Umbilical cord (tissue), 1 donor: ENCODE measurements at regions not wholly inside any gene's neighbourhood (a gene's known extent, or its start where the extent isn't known, plus 50 kb on each side); places are given as distances from the start of the nearest gene placed in this dataset.

Experiments used
- DNase-seq: peaks from one replicate; pipeline ENCODE4 v3.0.0-alpha.2; 2015; ENCODE audit warnings: low spot score

DNA sequence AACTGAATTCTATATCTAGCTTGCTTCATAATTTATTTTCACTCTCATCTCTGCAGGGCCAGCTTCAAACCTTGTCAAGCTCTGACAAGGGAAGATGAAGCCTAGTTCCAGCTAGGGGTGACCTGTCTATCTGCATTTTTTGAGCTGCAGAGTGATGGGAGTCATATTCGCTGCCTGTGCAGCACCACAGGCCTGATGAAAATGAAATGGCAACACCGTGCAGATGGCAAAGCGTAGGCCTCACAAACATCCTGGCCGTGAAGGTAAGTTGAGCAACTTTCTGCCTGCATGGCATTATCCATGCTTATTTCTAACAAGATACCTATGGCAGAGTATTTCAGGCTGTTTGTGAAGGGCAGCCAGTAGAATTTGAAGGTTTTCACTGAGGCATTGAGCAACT is 86.4 kb upstream of the C1QTNF9B start:
- no peak for DNase-seq

DNA sequence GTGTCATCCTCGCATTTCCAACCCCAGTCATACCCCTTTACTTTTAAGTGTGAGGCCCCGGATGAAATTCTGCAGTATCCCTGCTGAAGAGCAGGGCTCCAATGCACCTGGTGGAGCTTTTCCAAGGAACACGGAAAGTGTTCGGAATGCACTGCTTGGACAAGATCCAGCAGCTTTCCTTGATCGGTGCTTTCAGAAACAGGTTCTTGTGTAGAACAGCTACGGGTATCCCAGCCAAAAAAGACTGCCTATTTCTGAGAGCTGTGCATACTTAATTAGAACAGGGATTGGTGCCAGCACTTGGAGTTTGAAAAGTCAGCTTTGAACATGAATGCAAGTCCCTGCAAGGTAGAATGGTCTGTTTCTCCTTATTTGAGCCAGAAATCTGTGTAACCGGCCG is 87.2 kb upstream of the C1QTNF9B start:
- DNase-seq: no peak

DNA sequence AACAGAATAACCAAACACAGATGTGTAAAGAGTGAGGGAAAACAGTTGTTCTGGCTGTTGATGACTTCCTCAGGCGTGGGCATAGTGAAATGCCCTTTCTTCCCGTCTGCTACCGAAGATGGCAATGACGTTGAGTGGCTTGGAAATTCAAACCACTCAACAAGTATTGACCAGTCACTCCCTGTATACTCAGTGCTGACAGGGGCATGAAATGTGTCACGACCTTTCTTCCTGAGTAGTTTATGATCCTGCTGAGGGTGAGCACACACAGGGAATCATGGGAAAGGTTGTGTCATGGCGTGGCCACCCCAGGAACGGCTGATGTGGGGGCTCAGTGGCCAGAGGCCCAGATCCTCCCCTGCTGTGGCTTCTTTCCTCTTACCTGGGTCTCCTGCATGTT is 87.8 kb upstream of the C1QTNF9B start:
- DNase-seq: no peak

DNA sequence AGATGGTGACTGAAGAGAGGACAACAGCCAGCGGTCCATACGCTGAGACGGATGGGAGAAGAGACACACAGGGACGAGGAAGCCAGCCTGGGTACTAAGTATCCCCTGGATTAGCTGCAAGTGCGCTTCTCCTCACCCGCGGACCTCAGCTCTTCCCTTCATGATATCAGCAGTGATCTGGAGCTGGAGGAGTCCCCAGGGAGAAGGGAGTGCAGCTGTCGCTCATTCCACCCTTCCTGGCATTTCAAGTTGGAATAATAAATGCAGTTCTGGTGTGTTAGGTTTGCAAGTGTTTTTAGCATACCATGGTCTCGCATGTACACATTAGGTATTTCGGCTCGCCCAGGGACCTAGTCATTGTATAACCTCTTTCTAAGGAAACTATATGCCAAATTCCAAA is 88.5 kb upstream of the C1QTNF9B start:
- DNase-seq: no peak

DNA sequence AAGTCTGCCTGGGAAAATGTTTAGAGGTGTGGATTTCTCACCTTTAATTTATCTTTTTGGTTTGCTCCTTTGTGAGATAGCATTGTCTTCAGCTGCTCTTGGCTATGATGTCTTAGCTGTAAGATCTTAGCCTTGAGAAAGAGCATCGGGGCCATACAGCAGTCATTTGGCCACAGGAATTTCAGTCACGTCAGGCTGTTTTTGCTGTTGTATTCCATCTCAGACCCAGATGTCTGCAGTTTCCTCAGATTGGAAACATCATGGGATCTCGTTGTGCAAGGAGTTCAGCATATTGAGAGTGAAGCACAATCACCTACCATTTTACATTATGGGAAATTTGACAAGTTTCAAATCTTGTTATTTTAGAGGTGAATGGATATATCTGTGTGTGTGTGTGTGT is 89.3 kb upstream of the C1QTNF9B start:
- peak; percentile 17 for DNase-seq

DNA sequence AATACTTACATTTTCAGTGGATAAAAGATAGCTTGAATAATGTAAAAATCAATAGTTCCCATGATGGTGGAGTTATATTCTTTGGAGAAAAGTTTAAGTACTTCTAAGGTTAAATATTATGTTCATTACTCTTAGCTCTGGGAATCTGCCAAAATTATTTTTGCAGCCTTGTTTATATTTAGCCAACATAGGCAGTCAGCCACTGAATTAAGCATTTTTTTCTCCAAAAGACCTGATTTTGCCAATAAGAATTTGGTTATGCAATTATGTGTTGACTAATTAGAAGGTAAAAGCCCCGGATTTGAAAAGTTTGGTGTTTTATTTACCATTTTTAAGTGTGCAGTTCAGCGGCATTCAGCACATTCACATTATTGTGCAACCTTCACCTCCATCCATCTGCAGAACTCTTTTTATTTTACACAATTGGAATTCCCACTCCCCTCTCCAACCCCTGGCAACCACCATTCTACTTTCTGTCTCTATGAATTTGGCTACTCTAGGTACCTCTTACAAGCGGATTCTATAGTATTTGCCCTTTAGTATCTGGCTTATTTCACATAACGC is 90.1 kb upstream of the C1QTNF9B start:
- DNase-seq: peak; percentile 29

DNA sequence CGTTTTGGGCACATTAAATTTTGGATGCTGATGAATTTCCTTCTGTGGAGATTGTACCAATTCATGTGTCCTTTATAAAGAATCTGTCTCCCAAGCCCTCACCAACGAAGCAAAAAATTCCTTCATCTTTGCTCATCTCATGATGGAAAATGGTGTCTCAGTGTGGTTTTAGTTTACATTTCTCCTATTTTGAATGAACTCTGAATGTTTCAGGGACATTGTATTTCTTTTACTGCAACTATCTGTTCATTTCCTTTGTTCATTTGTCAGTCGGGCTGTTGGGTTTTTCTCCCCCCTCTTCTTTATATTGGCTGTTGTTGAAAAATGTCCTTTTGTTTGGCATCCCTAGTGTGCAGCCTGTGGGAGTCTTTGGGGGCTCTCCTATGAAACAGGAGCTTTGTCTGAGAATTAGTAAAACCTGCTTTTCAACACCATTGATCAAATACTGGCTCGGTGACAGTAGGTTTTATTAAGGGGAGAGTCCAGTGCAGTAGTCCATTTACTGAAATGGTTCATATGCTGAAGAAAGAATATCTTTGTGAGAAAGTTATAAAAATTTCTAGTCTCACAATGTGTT is 91.3 kb upstream of the C1QTNF9B start:
- DNase-seq: no peak

DNA sequence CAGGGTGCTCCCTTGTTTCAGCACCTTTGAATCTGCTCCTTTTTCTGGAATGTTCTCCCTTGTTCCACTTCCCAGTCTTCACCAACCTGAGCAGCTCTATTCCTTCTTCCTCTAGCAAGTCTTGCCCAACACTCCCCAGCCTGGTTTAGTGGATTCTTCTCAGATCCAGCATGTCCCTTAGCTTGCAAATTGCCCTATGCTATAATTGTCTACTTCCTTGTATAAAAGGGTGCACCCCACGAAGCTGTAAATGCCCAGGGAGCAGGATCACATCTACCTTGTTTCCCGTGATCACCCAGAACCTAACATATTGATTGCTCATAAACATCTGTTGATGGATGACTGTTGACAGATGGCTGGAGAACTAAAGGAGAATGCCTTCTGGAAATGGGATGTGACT is 93.2 kb upstream of the C1QTNF9B start:
- no peak for DNase-seq

DNA sequence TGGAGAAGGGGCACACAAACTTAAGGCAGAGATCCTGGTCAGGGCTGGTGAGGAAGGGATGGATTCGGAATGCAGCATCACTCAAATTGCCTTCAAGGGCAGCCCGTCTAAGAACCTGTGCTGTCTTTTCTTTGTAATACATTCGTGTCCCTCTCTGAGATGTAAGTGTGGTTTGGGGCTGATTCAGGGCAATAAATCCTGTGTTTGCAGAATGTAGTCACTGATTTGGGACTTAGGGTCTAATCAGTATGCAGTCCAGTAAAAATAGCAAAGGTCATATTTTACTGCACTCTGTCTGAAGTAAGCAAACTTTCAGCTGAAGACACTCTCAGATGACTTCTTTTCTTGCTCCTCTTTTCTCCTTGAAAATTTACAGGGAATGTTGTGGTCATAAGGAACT is 93.8 kb upstream of the C1QTNF9B start:
- no peak for DNase-seq

DNA sequence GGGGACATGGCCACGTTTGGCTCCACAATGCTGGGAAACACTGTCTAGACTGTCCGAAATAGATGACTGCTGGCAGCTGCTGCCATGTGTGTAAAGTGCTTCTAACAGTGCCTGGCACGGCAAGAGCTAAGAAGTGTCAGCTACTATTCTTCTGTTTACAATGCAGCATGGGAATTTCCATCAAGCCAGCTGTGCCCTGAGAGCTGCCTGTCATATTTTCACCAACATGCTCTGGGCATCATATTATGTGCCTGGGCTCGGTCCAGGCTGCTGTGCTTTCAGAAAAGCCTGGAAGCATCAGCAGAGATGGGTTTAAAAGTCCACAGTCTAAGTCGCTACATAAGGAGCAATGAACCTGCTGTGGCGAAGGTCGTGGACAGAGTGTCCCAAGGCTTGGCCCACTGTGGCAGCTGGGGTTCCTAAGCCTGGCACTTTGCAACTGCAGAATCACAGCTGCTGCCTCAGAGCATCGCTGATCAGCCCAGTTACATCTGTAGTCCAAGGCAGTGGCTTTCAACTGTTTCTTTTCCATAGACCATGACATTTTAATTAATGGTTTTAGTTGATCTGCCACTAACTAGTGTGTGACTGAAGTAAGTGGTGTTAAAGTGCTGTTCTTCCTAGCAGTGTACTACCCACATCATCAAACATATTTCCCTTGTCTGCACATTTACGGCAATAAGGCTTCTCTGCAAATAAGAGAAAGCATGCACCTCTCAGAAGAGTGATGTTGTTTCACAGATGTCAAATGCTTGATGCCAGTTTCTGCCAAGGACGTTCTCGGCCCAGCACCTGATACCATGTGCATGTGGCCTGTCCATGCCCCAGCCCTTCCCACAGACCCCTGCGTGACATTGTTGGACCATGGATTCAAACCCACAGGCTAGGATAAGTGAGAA is 95.7 kb upstream of the C1QTNF9B start:
- DNase-seq: no peak

DNA sequence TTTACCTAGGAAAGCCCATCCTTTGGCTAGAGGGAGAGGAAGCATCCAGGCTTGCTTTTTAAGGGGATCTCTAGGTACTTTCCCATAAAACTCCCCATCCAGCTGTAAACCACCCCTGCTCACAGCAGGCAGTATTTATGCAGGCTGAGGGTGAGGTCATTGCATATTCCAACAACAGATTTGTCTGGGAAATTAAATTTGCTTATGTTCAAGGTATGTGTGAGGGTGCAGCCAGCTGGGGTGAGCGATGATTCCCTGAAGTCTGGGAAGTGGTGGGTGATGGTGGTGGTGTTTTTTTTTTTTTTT is 96.3 kb upstream of the C1QTNF9B start:
- no peak for DNase-seq

DNA sequence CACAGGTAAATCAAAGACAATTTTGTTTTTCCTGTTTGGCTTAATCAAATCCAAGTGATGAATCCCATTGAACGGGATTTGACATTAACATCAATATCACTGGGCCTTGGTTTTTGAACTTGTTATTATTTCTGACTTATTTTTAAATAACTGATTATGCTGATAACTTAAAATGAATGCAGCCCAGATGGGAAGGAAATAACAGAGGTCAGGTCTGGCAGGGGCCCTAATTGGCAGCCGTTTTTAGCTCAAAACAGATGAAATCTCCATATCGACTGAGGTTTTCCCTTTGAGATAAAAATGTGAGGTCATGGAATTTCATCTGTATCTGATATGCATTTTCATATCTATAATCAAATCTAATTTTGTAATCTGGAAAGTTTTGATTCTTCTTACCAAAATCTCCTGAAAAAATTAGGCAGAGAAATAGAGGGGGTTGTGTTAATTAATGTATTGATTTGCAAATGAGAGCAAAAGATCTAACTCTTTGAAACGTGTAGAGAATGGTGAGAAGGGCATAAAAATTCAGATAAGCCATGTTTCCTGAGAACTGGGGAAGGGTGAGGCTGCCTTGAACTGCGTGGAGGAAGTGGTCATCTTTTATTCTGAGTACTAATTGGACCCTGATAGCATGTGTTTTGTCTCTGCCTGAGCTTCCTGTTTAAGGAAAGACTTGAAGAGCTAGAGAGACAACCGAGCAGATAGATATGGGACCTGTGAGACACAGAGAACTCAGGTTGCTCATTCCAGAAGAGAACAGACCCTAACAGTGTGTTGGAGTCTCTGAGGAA is 98.2 kb upstream of the C1QTNF9B start:
- no peak for DNase-seq

DNA sequence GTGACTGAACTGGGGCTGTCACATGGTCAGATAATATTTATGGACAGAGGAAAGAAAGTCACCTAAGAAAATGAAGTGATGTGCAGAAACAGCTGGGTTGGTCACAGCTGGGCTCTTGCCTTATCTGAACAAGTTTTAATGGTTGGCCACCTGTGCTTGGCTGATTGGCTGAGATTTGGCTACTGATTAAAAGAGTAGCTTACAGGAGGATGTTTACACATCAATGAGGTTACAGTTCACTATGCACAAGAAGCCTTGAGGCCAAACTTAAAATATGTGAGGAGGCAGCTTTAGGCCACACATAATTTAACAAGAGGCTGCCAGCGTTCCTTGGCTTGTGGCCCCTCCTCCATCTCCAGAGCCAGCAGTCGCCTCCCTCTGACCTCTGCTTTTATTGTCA is 99.2 kb upstream of the C1QTNF9B start:
- DNase-seq: no peak

DNA sequence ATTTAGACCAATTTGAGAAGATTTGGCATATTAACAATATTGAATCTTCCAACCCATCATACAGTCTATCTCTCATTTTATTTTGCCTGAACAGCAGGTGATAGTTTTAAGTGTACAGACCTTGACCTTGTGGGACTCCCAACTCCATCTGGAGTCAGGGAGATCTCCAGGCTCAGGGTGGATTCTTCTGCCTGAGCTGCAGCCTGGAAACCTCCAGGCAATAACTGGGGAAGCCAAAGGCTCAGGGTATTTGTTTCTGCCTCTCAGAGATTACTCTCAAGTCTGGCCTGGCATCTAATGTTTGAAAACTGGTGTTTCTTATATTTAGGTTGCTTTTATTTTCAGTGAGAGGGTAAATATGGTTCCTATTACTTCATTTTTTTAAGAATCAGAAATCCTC is 102.1 kb upstream of the C1QTNF9B start:
- peak; percentile 60 for DNase-seq

DNA sequence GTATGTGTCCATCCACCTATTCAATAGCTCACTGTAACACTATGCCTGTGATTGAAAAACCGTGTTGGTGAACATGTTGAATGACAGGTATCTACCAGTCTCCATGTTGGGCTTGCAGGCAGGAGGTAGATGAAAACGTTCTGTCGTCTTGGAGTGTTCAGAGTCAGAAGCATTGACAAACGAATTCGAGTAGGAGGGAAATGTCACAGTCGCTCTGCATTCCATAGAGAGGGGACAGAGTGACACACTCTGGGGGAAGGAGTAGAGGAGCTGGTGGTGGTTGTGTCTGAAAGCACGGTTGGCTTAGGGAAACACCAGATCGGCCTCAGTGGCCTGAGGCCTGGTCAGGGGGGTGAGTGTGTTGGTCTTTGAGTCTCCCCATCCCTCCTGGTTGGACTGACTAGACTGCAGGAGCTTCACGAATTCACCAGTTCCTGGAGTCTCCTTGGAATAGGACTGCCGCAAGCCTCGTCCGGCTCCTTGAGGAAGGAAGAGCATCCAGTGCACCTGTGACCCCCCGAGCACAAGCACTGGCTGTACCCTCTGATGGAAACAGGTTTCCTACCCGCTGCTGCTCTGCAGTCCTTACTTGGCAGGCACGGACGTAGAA is 105.0 kb upstream of the C1QTNF9B start:
- no peak for DNase-seq

DNA sequence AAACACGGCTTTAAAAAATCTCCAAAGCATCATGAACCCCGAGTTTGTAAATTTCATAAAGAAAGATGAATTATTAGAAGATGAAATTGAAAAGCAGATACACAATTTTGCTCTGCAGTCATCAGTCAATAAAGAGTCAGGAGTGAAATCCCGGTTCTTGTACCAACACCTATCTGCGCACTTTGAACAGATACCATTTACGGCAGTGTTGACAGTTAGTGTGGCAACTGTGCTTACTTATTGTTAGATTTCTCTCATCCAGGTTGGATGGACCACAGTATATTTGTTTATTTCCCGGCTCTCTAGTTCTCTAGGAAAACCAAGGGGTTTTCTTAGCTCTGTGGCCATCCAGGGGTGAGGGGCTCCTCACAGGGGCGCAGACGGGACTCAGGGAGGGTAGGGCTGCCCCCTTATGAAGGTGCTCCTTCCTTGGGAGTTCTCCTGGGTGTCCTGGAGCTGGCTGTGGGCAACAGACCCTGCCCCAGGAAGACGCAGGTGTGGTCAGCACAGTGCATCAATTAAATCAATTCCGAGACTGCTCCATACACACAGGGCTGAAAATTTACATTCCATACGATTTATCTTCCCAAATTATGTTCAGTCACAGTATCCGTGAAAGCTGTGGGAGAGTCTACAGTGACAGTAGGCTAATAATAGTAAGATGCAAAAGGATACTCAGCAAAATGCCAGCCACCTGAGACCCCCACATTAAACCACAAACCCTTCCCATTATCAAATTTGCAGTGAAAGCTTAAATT is 107.0 kb upstream of the C1QTNF9B start:
- no peak for DNase-seq

DNA sequence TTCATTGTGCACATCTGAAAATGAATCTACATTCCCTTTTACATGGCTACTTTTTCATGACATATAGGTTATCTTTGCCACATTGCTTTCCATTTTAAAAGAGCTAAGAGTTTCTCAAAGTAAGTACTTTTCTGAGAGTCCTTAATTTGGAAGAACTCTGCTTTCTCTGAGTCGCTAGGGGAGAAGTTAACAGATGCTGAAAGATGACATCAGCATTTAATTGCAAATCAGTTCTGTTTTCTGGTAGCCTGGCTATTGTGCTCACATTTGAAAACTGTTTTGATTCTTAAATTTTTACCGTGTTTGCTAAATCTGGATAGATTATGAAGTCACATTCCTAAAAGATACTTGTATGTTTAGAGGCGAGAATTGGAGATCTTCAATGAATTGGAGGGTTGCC is 107.7 kb upstream of the C1QTNF9B start:
- DNase-seq: no peak

DNA sequence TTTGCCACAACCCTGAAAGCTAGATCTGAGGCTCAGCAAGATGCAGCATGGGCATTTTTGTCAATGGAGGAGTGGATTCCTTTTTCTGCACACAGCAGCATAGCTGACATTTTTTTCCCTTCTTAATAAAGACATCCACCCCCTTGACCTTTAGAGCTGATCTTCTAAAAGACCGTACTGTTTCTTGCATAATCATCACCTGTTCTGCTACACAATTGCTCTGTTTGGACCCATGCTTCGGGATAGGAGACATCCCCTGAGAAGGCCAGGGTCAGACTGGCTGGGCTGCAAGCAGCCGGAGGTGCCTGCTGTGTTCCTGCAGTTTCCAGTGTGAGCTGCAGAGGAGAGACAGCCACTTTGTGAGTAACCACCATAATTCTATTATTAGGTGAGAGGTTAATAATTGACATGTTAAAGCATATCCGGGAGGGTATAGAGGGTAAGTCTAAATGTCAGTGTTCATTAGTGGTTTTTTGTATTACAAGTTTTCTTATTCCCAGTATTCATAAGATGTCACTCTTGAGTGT is 108.5 kb upstream of the C1QTNF9B start:
- DNase-seq: peak; percentile 25

DNA sequence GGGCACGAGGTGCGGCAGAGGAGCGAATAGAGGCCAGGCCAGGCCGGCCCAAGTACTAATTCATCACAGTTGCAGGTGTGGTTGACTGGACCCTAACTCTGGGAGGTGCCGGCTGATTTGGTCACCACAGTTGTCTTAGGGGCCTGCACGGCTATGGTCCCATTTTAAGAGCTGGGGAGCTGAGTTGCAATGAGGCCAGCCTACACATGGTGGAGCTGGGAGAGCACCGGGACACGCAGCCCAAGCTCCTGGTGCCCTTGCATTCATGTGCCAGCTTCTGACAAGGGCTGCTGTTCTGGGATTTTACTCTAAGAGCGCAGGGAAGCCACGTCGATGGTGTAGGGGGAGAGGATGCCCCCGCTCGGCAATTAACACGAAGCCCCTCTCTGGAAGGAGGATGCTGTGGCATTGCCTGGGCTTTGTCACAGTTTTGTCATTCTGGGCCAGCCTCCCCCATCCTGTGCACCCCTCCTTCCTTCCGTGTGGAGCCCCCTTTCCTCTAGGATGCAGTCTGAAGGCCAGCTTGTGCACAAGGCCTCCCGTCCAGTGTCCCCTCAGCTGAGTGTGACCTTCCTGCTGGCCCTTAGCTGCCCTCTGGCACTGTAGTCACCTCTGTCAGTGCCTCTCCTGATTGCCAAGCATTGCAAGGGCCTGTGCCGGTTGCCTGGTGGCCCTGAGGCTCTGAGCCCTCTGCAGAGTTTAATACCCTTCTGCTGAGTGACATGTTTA is 109.4 kb upstream of the C1QTNF9B start:
- DNase-seq: no peak

DNA sequence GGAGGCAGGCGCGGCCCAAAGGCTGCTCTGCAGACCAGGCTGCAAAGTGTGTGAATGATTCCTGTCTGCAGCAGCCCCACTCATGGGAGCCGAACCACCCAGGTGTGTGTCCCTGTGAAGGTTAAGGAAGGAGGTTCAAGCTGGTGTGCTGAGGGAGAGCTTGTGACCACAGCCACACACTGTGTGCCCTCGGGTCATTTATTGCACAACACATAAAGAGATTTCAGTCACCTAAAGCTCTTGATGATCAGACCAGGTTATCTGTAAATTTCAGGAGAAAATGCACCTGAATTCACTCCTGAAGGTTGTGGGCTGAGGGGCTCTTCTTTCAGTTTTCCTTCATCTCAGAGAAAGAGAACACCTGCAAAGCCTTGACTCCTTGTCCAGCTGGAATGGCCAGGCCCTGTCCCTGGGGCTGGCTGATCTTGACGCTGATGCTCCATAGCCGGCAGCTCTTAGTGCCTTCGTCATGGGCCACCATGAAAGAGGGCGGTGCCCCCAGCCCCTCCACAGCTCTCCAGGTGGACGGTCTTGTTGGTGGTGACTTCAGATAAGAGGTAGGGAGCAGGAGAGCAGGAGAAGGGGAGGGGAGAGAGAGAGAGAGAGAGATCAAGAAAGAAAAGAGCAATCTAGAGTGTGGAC is 110.8 kb upstream of the C1QTNF9B start:
- DNase-seq: no peak
